Neural progenitor cell (in vitro differentiated cells): ENCODE measurements at regions not wholly inside any gene's neighbourhood (a gene's known extent, or its start where the extent isn't known, plus 50 kb on each side); places are given as distances from the start of the nearest gene placed in this dataset.

Experiments
- DNase-seq: peaks from one replicate; pipeline ENCODE4 v3.0.0-alpha.2; 2016; ENCODE audit warnings: low spot score
- H2AFZ ChIP-seq: fragments of 200-600 bp; sonication (generic); replicated peaks from 2 replicates; pipeline ENCODE4 v1.6.1; 2016; ENCODE audit warnings: antibody characterized with exemption
- H3F3A ChIP-seq: fragments of 200-600 bp; sonication (generic); 2 replicates; pipeline ENCODE4 v1.6.1; 2016; ENCODE audit warnings: antibody characterized with exemption, low read depth
- H3K27ac ChIP-seq: fragments of 200-600 bp; sonication (generic); 2 replicates; pipeline ENCODE4 v1.5.1; 2016; ENCODE audit warnings: mild to moderate bottlenecking
- H3K27me3 ChIP-seq: fragments of 200-600 bp; sonication (generic); 2 replicates; pipeline ENCODE4 v1.6.1; 2016; ENCODE audit warnings: mild to moderate bottlenecking, moderate library complexity
- H3K36me3 ChIP-seq: fragments of 200-600 bp; sonication (generic); 2 replicates; pipeline ENCODE4 v1.5.1; 2016
- H3K4me1 ChIP-seq: fragments of 200-600 bp; sonication (generic); 2 replicates; pipeline ENCODE4 v1.6.1; 2016; ENCODE audit warnings: mixed run types
- H3K4me2 ChIP-seq: fragments of 200-600 bp; sonication (generic); 2 replicates; pipeline ENCODE4 v1.6.1; 2016
- H3K4me3 ChIP-seq: fragments of 200-600 bp; sonication (generic); 2 replicates; pipeline ENCODE4 v1.5.1; 2016
- H3K79me2 ChIP-seq: fragments of 200-600 bp; sonication (generic); 2 replicates; pipeline ENCODE4 v1.6.1; 2016; ENCODE audit warnings: low read depth
- H3K9ac ChIP-seq: fragments of 200-600 bp; sonication (generic); 2 replicates; pipeline ENCODE4 v1.6.1; 2016
- H3K9me3 ChIP-seq: fragments of 200-600 bp; sonication (generic); 2 replicates; pipeline ENCODE4 v1.5.1; 2016; ENCODE audit warnings: low read depth
- H4K20me1 ChIP-seq: fragments of 200-600 bp; sonication (generic); 2 replicates; pipeline ENCODE4 v1.6.1; 2016; ENCODE audit warnings: low read depth
- H3K27ac Mint-ChIP-seq: 3 replicates; pipeline ENCODE4 v1.8.0; 2021; ENCODE audit warnings: mixed read lengths
- H3K27me3 Mint-ChIP-seq: 2 replicates; pipeline ENCODE4 v1.8.0; 2022; ENCODE audit warnings: low read depth, mild to moderate bottlenecking, inconsistent platforms, moderate library complexity, mixed read lengths; ENCODE audit not compliant: insufficient read depth
- H3K36me3 Mint-ChIP-seq: 3 replicates; pipeline ENCODE4 v1.8.0; 2021; ENCODE audit warnings: mixed read lengths
- H3K4me1 Mint-ChIP-seq: 3 replicates; pipeline ENCODE4 v1.8.0; 2021; ENCODE audit warnings: mixed read lengths
- H3K4me3 Mint-ChIP-seq: 3 replicates; pipeline ENCODE4 v1.8.0; 2021; ENCODE audit warnings: mild to moderate bottlenecking, moderate library complexity, mixed read lengths
- H3K9me3 Mint-ChIP-seq: 3 replicates; pipeline ENCODE4 v1.8.0; 2020; ENCODE audit warnings: mixed read lengths
- EZH2 ChIP-seq: fragments of 200-600 bp; sonication (generic); IDR thresholded peaks from 2 replicates; pipeline ENCODE4 v1.6.1; 2017; ENCODE audit warnings: antibody characterized with exemption, mild to moderate bottlenecking, moderate library complexity
- EZH2phosphoT487 ChIP-seq: fragments of 200-600 bp; sonication (generic); IDR thresholded peaks from 2 replicates; pipeline ENCODE4 v1.6.1; 2017; ENCODE audit warnings: antibody characterized with exemption
- TF ChIP-seq, protein P1 (sequence below): fragments of 200-600 bp; sonication (generic); IDR thresholded peaks from 2 replicates; pipeline ENCODE4 v1.5.1; 2017; ENCODE audit warnings: antibody characterized with exemption, mild to moderate bottlenecking

DNA sequence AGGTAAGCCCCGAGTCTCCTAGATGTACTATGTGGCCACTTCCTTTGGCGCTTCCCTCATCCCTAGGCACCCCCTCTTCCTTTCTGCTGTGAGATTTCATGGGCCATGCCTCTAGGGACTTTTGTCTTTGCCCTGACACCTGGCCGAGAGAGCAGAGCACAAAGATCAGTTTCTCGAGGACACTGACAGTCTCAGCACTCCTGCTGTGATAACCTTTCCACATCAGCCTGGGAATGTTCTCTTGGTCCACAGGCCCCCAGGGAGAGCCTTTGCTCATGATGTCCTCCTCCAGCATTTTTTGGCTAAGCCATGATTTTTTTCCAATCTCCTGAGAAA lies 127.0 kb upstream of the CPEB4 start:
- Mint-ChIP-seq H3K27ac (no peak overlapping the region), H3K4me3 (no peak overlapping the region), H3K9me3 (no peaks in the 10 kb centered on the region), H3K4me1 (peaks cover 47% of the 10 kb centered on the region), H3K27me3 (no peaks in the 10 kb centered on the region), H3K36me3 (no peaks in the 10 kb centered on the region)
- Histone ChIP-seq H3K79me2 (no peaks in the 10 kb centered on the region), H3K9me3 (no peaks in the 10 kb centered on the region), H4K20me1 (no peaks in the 10 kb centered on the region), H2AFZ (no peak overlapping the region), H3K27me3 (no peaks in the 10 kb centered on the region), H3K4me3 (no peak overlapping the region), H3K4me1 (peaks cover 13% of the 10 kb centered on the region), H3K4me2 (no peak overlapping the region), H3F3A (no peaks in the 10 kb centered on the region), H3K27ac (no peak overlapping the region), H3K36me3 (no peaks in the 10 kb centered on the region), H3K9ac (no peak overlapping the region)
- DNase-seq: no peak
- no peak for TF ChIP-seq EZH2phosphoT487
- TF ChIP-seq, protein P1, sequence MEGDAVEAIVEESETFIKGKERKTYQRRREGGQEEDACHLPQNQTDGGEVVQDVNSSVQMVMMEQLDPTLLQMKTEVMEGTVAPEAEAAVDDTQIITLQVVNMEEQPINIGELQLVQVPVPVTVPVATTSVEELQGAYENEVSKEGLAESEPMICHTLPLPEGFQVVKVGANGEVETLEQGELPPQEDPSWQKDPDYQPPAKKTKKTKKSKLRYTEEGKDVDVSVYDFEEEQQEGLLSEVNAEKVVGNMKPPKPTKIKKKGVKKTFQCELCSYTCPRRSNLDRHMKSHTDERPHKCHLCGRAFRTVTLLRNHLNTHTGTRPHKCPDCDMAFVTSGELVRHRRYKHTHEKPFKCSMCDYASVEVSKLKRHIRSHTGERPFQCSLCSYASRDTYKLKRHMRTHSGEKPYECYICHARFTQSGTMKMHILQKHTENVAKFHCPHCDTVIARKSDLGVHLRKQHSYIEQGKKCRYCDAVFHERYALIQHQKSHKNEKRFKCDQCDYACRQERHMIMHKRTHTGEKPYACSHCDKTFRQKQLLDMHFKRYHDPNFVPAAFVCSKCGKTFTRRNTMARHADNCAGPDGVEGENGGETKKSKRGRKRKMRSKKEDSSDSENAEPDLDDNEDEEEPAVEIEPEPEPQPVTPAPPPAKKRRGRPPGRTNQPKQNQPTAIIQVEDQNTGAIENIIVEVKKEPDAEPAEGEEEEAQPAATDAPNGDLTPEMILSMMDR: no peak
- no peak for TF ChIP-seq EZH2

DNA sequence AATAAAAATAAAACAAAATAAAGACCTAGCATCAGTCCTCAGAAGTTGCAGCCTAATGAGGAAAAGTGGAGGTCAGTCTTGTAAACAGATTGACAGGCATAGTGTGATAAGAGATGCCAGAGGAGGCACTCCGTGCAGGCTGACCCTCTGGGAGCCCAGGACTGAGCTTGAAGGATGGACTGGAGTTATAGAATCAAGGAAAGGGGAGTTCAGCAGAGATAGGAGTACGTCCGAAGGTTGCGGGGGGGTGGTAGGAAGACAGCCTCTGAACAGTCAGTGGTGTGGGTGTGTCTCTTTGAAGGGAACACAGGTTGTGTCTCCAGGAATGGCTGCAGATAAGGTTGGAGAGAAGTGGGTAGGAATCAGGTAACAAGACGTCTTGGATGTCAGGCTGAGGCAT lies 126.1 kb upstream of the CPEB4 start:
- H3K27me3 ChIP-seq: no peaks in the 10 kb centered on the region
- no peak overlapping the region for H3K4me2 ChIP-seq
- peaks cover 13% of the 10 kb centered on the region for H3K4me1 ChIP-seq
- DNase-seq: no peak
- H4K20me1 ChIP-seq: no peaks in the 10 kb centered on the region
- H3K4me3 ChIP-seq: no peak overlapping the region
- no peaks in the 10 kb centered on the region for H3K9me3 ChIP-seq
- TF ChIP-seq EZH2: no peak
- no peak for TF ChIP-seq EZH2phosphoT487
- TF ChIP-seq, protein P1: no peak
- H3K79me2 ChIP-seq: no peaks in the 10 kb centered on the region
- H3K9ac ChIP-seq: no peak overlapping the region
- no peak overlapping the region for H2AFZ ChIP-seq
- H3K27ac ChIP-seq: no peak overlapping the region
- no peaks in the 10 kb centered on the region for H3K27me3 Mint-ChIP-seq
- H3K4me1 Mint-ChIP-seq: peaks cover 51% of the 10 kb centered on the region
- H3K27ac Mint-ChIP-seq: no peak overlapping the region
- H3K36me3 ChIP-seq: no peaks in the 10 kb centered on the region
- no peaks in the 10 kb centered on the region for H3K9me3 Mint-ChIP-seq
- H3F3A ChIP-seq: no peaks in the 10 kb centered on the region
- no peak overlapping the region for H3K4me3 Mint-ChIP-seq
- no peaks in the 10 kb centered on the region for H3K36me3 Mint-ChIP-seq

GRCh38 chr5:173762930-173763329 lies 125.2 kb upstream of the CPEB4 start:
- H3K79me2 ChIP-seq: no peaks in the 10 kb centered on the region
- H3K27ac Mint-ChIP-seq: no peak overlapping the region
- no peak overlapping the region for H2AFZ ChIP-seq
- H3K36me3 ChIP-seq: no peaks in the 10 kb centered on the region
- H4K20me1 ChIP-seq: no peaks in the 10 kb centered on the region
- no peaks in the 10 kb centered on the region for H3K9me3 Mint-ChIP-seq
- no peak overlapping the region for H3K9ac ChIP-seq
- H3K4me1 ChIP-seq: peaks cover 6% of the 10 kb centered on the region
- H3K27me3 ChIP-seq: no peaks in the 10 kb centered on the region
- no peak overlapping the region for H3K4me3 Mint-ChIP-seq
- no peak for TF ChIP-seq EZH2phosphoT487
- no peak for TF ChIP-seq EZH2
- TF ChIP-seq, protein P1: no peak
- H3K4me1 Mint-ChIP-seq: peaks cover 45% of the 10 kb centered on the region
- H3K4me3 ChIP-seq: no peak overlapping the region
- H3K27ac ChIP-seq: no peak overlapping the region
- H3F3A ChIP-seq: no peaks in the 10 kb centered on the region
- DNase-seq: no peak
- H3K9me3 ChIP-seq: no peaks in the 10 kb centered on the region
- no peaks in the 10 kb centered on the region for H3K27me3 Mint-ChIP-seq
- no peaks in the 10 kb centered on the region for H3K36me3 Mint-ChIP-seq
- no peak overlapping the region for H3K4me2 ChIP-seq

- no peak overlapping the region for H2AFZ ChIP-seq
- DNase-seq: no peak
- no peaks in the 10 kb centered on the region for H3K79me2 ChIP-seq
- TF ChIP-seq, protein P1: no peak
- TF ChIP-seq EZH2phosphoT487 (no peak), EZH2 (no peak)
- Mint-ChIP-seq H3K4me3 (no peak overlapping the region), H3K27ac (no peak overlapping the region), H3K36me3 (no peaks in the 10 kb centered on the region), H3K9me3 (no peaks in the 10 kb centered on the region), H3K4me1 (peaks cover 44% of the 10 kb centered on the region), H3K27me3 (no peaks in the 10 kb centered on the region)
- H3K9me3 ChIP-seq: no peaks in the 10 kb centered on the region
- H3F3A ChIP-seq: no peaks in the 10 kb centered on the region
- H3K4me3 ChIP-seq: no peak overlapping the region
- no peaks in the 10 kb centered on the region for H3K36me3 ChIP-seq
- no peak overlapping the region for H3K4me2 ChIP-seq
- peaks cover 4% of the 10 kb centered on the region for H3K4me1 ChIP-seq
- H4K20me1 ChIP-seq: no peaks in the 10 kb centered on the region
- H3K27me3 ChIP-seq: no peaks in the 10 kb centered on the region
- no peak overlapping the region for H3K9ac ChIP-seq
- H3K27ac ChIP-seq: no peak overlapping the region
Measured at GRCh38 chr5:173763410-173763809, 124.7 kb upstream of the CPEB4 start.
